ENCODE measurements at regions not wholly inside any gene's neighbourhood (a gene's known extent, or its start where the extent isn't known, plus 50 kb on each side); places are given as distances from the start of the nearest gene placed in this dataset.

DNA sequence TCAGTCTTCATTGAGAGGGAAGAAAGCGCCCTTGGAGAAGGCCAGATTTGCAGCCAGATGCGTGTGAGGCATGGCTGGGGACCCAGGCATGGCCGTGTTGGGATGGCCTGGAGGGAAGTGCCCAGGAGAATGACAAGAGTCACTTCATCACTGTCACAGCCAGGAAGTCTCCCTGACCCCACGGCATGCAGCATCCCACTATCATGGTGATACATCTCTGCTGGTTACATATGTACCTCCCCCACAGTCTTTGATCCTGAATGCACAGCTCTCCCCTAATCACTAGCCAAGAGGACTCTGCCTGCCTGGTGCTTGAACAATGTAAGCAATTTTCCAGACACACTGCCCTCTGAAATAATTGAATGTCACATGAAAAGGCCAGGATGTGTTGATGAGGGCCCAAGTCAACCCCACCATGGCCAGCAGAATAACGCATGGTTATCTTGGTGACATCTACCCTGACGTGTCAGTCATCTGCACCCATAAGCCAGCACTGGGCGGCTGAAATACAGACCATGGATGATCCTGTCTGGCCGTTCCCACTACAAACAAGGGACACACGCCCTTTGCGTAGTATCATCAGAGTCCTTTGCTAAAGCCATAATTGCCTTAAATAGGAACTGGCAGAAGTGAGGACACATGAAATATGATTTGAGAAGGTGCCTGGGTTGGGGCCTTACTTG, 149.7 kb upstream of the SPACA7 start:
- no peak for DNase-seq
- H3K4me3 ChIP-seq = no peak overlapping the region
- H3K9me3 ChIP-seq (ENCODE audit: control insufficient read depth in 4 of 4, insufficient read depth in 3 of 4, low read length in 3 of 4) = no peaks in the 10 kb centered on the region
- no peak for ATAC-seq (ENCODE audit: insufficient read depth, low FRiP score)
- H3K36me3 ChIP-seq (ENCODE audit: control insufficient read depth in 4 of 4, insufficient read depth in 4 of 4, low read length in 4 of 4) = no peaks in the 10 kb centered on the region
- H3K4me1 ChIP-seq (ENCODE audit: control insufficient read depth in 5 of 5, insufficient read depth in 5 of 5, low read length in 5 of 5) = no peaks in the 10 kb centered on the region
- TF ChIP-seq, protein P1, sequence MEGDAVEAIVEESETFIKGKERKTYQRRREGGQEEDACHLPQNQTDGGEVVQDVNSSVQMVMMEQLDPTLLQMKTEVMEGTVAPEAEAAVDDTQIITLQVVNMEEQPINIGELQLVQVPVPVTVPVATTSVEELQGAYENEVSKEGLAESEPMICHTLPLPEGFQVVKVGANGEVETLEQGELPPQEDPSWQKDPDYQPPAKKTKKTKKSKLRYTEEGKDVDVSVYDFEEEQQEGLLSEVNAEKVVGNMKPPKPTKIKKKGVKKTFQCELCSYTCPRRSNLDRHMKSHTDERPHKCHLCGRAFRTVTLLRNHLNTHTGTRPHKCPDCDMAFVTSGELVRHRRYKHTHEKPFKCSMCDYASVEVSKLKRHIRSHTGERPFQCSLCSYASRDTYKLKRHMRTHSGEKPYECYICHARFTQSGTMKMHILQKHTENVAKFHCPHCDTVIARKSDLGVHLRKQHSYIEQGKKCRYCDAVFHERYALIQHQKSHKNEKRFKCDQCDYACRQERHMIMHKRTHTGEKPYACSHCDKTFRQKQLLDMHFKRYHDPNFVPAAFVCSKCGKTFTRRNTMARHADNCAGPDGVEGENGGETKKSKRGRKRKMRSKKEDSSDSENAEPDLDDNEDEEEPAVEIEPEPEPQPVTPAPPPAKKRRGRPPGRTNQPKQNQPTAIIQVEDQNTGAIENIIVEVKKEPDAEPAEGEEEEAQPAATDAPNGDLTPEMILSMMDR (IDR thresholded peaks at IDR 0.05; ENCODE audit: control extremely low read depth, extremely low read depth) = no peak
- H3K27ac ChIP-seq (ENCODE audit: low read depth in 1 of 2, low read length in 1 of 2) = no peak overlapping the region
- H3K27me3 ChIP-seq (ENCODE audit: control insufficient read depth in 3 of 3, insufficient read depth in 3 of 3, low read length in 2 of 3) = peaks cover 0 to 19% (median 0%) of the 10 kb centered on the region in 3 donors
- 78 to 79% methylated on average over 10 of the region's 10 CpGs for WGBS, 2 donors
- no peak overlapping the region for H3K9ac ChIP-seq (ENCODE audit: insufficient read depth in 1 of 2, low read length in 2 of 2)

DNA sequence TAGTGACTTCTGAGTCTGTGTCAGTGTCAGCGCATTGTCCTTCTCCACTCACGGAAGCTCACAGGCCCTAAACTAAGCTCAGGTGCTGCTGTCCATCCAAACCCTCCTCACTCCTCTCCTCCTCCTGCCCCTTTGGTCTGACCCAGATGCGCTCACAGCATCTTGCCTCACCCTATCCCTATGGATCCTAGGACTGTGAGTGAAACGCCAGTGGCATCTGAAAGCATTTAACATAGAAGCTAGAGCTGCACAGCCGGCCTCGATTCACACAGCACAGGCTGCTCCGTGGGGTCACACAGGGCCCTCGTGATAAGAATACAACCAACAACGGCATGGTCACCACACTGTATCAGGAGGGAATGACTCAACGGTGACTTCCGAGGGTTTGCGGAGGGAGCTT, 149.1 kb upstream of the SPACA7 start:
- TF ChIP-seq, protein P1 (IDR thresholded peaks at IDR 0.05; ENCODE audit: control extremely low read depth, extremely low read depth) = no peak
- 81 to 85% methylated on average over 12 of the region's 12 CpGs for WGBS, 2 donors
- no peak for DNase-seq

DNA sequence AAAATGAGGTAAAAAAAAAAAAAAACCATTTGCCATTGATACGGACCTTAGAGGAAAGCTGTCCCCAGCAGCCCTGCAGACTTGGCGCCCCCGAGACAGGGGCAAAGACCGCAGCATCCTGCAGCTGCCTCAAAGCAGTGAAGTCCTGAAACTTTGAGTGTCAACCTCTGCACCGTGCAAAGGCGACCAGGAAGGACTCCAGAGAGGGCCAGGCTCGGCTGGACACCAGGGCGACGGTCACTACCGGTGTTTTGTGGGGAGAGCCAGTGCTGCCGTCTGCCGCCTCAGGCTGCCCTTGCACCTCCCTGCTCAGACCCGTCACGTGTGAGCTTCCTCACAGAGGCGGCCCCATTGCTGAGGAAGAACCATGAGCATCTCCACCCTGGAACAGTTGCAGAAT, 146.7 kb upstream of the SPACA7 start:
- H3K9ac ChIP-seq (ENCODE audit: insufficient read depth in 1 of 2, low read length in 2 of 2) = no peak overlapping the region
- WGBS, 2 donors = 74% methylated on average over 15 of the region's 15 CpGs
- no peak for DNase-seq

More for the DNA sequence above, 149.1 kb upstream of the SPACA7 start:
- Histone ChIP-seq H3K27me3 (ENCODE audit: control insufficient read depth in 3 of 3, insufficient read depth in 3 of 3, low read length in 2 of 3) (peaks cover 0 to 24% (median 0%) of the 10 kb centered on the region in 3 donors), H3K4me3 (no peak overlapping the region), H3K27ac (ENCODE audit: low read depth in 1 of 2, low read length in 1 of 2) (no peak overlapping the region), H3K4me1 (ENCODE audit: control insufficient read depth in 5 of 5, insufficient read depth in 5 of 5, low read length in 5 of 5) (no peaks in the 10 kb centered on the region), H3K36me3 (ENCODE audit: control insufficient read depth in 4 of 4, insufficient read depth in 4 of 4, low read length in 4 of 4) (no peaks in the 10 kb centered on the region), H3K9ac (ENCODE audit: insufficient read depth in 1 of 2, low read length in 2 of 2) (no peak overlapping the region), H3K9me3 (ENCODE audit: control insufficient read depth in 4 of 4, insufficient read depth in 3 of 4, low read length in 3 of 4) (no peaks in the 10 kb centered on the region)
- no peak for ATAC-seq (ENCODE audit: insufficient read depth, low FRiP score)

More for the DNA sequence above, 146.7 kb upstream of the SPACA7 start:
- Histone ChIP-seq H3K4me3 (no peak overlapping the region), H3K36me3 (ENCODE audit: control insufficient read depth in 4 of 4, insufficient read depth in 4 of 4, low read length in 4 of 4) (no peaks in the 10 kb centered on the region), H3K9me3 (ENCODE audit: control insufficient read depth in 4 of 4, insufficient read depth in 3 of 4, low read length in 3 of 4) (no peaks in the 10 kb centered on the region), H3K27ac (ENCODE audit: low read depth in 1 of 2, low read length in 1 of 2) (no peak overlapping the region), H3K27me3 (ENCODE audit: control insufficient read depth in 3 of 3, insufficient read depth in 3 of 3, low read length in 2 of 3) (peaks cover 0 to 42% (median 0%) of the 10 kb centered on the region in 3 donors), H3K4me1 (ENCODE audit: control insufficient read depth in 5 of 5, insufficient read depth in 5 of 5, low read length in 5 of 5) (no peaks in the 10 kb centered on the region)
- TF ChIP-seq, protein P1 (IDR thresholded peaks at IDR 0.05; ENCODE audit: control extremely low read depth, extremely low read depth) = no peak
- ATAC-seq (ENCODE audit: insufficient read depth, low FRiP score) = no peak

Data from lung (tissue), 11 donors.